Stimulated activated memory B cell treated with anti-CD40 and anti-IgM and Interleukin-4, amounts not matched to agents 10 μg/mL and 1 μg/mL and 100 μg/mL, for 72 hours (primary cell): ENCODE measurements at regions not wholly inside any gene's neighbourhood (a gene's known extent, or its start where the extent isn't known, plus 50 kb on each side); places are given as distances from the start of the nearest gene placed in this dataset.

Experiments used
- ATAC-seq: fragments of 150-1000 bp; cut with Tn5 transposase; 2 replicates; pipeline ENCODE4 v1.10.0; 2021
- H3K27ac Mint-ChIP-seq: one replicate; pipeline ENCODE4 v1.8.0; 2022; ENCODE audit warnings: mild to moderate bottlenecking, mixed read lengths
- H3K27me3 Mint-ChIP-seq: one replicate; pipeline ENCODE4 v1.8.0; 2022; ENCODE audit warnings: mixed read lengths
- H3K36me3 Mint-ChIP-seq: one replicate; pipeline ENCODE4 v1.8.0; 2022; ENCODE audit warnings: mixed read lengths
- H3K4me1 Mint-ChIP-seq: one replicate; pipeline ENCODE4 v1.8.0; 2022; ENCODE audit warnings: mixed read lengths
- H3K4me3 Mint-ChIP-seq: one replicate; pipeline ENCODE4 v1.8.0; 2022; ENCODE audit warnings: mild to moderate bottlenecking, moderate library complexity, mixed read lengths
- H3K9me3 Mint-ChIP-seq: one replicate; pipeline ENCODE4 v1.8.0; 2022; ENCODE audit warnings: mixed read lengths

DNA sequence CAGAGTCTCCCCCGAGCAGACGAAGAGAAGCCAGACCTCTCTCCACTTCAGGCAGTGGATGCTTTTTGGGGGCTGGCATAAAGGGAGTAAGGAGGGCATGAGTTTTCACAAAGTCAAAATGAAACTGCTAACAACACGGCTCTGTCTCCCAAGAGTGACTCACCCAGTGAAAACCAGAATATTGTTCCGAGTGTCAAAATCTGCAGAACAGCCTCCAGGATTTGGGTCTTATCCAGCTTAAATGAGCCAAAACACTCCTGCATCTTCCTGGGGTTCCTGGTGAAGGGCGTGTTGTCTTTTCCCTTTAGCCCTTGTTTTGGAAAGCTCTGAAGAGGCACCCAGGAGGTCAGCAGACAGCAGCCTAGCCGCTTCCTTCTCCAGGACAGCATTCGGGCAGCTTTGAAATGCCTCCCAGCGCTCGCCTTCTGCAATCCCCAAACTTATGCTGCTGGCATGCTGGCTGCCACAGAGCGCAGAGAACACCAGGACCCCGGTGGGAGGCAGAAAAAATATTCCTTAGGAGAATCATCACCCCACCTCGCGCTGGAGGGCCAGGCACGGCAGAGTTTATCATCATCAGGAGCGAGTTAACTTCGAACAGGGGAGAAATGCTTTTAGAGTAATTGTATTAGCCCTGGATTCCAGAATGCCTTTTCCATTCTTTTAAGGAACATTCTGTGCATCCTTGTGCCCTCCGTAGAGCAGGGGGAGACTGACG, 117.7 kb upstream of the NCOR2 start:
- peaks cover 45% of the 10 kb centered on the region for H3K4me1 Mint-ChIP-seq
- ATAC-seq: peak; percentile 14
- no peak overlapping the region for H3K27ac Mint-ChIP-seq
- no peak overlapping the region for H3K4me3 Mint-ChIP-seq
- H3K9me3 Mint-ChIP-seq: peaks cover 3% of the 10 kb centered on the region
- peaks cover 12% of the 10 kb centered on the region for H3K36me3 Mint-ChIP-seq
- H3K27me3 Mint-ChIP-seq: peaks cover 78% of the 10 kb centered on the region

DNA sequence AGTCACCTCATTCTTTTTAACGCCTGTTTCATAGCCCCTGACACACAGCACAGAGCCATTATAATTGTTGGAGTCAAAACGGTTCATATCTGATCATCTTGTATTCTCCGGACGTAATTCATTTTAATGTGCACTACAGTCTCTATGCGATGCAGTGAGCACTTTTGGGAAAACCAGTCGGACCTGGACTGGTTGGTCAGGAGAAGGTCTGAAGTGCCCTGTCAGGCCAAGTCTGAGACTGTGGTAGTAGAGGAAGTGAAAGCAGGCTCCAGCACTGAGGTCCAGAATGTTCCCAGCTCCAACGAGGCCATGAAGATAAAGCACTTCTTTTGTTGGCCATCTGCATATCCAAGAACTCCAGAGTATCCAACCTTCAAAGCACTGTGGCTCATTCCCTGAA, 117.1 kb upstream of the NCOR2 start:
- peaks cover 45% of the 10 kb centered on the region for H3K4me1 Mint-ChIP-seq
- peak; percentile 12 for ATAC-seq
- H3K27me3 Mint-ChIP-seq: peaks cover 71% of the 10 kb centered on the region
- no peak overlapping the region for H3K27ac Mint-ChIP-seq
- peaks cover 12% of the 10 kb centered on the region for H3K36me3 Mint-ChIP-seq
- H3K4me3 Mint-ChIP-seq: no peak overlapping the region
- H3K9me3 Mint-ChIP-seq: peaks cover 3% of the 10 kb centered on the region

DNA sequence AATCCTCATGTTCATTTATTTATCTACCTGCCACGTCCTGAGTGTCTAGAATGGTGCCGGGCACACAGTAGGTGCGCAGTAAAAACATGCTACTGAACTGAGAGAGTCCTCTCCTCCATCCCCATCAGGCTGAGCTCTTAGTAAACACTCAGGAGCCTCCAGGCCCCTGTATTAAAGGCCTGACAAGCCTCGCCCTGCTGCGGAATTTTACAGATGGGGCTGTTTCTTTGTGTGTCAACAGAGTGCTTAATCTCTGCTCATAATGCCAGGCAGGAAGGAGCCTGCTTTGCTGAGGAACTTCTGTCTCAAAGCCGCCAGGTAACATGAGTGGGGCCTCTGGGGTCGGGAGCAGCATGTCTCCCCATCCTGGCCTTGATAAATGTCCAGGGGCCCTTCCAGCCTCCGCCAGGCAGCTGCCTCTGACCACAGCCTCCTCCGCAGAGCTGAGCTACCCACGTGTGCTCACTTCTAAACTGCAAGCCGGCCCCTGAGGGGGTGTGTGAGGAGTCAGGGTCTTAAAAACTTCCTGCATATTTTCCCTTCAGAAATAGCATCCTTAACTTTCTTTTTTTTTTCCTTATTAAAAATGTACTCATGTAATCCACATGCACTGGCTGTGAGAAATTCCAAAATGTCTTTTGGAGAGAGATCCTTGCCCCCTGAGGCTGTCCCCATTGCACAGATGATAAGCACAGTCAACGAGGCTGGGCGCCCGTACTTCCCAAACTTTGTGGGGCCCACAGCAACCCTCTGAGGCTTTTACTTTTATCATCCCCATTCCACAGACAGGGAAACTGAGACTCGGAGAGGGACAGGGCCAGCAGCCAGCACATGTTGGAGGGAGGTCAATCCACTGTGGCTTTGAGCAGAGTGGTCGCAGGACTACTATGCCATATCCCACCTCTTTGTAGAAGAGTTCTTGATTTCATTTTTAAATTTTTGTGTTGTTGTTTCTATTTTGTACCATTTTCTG, 116.0 kb upstream of the NCOR2 start:
- ATAC-seq: no peak
- Mint-ChIP-seq H3K27ac (no peak overlapping the region), H3K4me3 (no peak overlapping the region), H3K27me3 (peaks cover 62% of the 10 kb centered on the region), H3K36me3 (peaks cover 6% of the 10 kb centered on the region), H3K9me3 (peaks cover 3% of the 10 kb centered on the region), H3K4me1 (peaks cover 41% of the 10 kb centered on the region)

DNA sequence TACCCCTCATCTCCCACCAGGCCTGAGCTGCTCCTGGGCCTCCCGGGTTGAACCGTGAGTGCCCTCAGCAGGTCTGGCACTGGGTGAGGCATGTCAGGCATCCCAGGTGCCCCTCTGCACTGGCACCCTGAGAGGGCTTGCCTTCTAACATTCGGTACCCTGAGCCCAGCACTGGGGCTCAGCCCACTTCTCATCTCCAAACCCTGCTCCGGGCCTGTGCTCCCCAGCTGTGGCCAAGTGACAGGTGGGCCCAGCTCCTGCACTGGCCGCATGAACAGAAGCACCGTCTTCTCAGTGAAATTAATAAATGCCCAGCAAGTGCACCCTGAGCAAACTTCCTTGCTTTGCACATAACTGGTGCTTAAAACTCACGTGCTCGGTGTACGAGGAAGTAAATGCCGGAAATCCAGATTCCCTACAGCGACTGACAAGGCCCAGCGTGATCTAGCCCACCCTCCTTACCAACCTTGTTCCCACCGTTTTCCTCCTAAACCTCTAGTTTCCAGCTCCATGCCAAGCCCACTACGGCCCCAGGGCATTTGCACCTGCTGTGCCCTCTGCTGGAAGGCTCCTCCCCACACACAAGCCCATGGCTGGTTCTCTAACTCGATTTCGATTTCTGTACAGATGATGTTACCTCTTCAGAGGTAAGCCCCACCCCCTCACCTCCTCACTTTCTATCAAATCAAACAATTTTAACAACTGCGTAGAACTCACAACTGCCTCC, 115.2 kb upstream of the NCOR2 start:
- H3K36me3 Mint-ChIP-seq: peaks cover 4% of the 10 kb centered on the region
- peaks cover 32% of the 10 kb centered on the region for H3K4me1 Mint-ChIP-seq
- H3K27me3 Mint-ChIP-seq: peaks cover 53% of the 10 kb centered on the region
- H3K27ac Mint-ChIP-seq: no peak overlapping the region
- ATAC-seq: no peak
- peaks cover 3% of the 10 kb centered on the region for H3K9me3 Mint-ChIP-seq
- H3K4me3 Mint-ChIP-seq: no peak overlapping the region

DNA sequence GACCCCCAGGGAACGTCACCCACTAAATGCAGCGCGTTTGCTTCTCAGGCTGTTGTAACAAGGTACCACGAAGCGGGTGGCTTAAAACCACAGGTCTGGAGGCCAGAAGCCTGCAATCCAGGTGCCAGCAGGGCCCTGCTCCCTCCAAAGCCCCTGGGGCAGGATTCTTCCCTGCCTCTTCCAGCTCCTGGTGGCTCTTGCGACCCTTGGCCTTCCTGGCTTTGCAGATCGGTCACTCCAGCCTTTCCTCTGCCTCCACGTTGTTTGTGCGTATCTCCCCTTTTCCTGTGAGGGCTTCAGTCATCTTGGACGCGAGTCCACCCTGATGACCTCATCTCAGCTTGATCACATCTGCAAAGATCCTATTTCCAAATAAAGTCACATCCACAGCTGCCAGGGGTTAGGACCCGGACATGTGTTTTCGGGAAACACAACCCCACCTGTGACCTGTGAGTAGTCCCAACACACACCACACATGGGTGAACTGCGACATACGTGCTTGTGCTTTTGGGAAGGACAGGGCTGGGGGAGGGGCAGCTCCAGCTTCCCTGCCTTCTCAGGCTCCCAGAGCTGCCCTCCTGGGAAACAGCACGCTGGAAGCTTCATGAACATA, 114.5 kb upstream of the NCOR2 start:
- Mint-ChIP-seq H3K4me3 (no peak overlapping the region), H3K9me3 (no peaks in the 10 kb centered on the region), H3K4me1 (peaks cover 26% of the 10 kb centered on the region), H3K36me3 (peaks cover 1% of the 10 kb centered on the region), H3K27me3 (peaks cover 46% of the 10 kb centered on the region), H3K27ac (no peak overlapping the region)
- ATAC-seq: no peak

DNA sequence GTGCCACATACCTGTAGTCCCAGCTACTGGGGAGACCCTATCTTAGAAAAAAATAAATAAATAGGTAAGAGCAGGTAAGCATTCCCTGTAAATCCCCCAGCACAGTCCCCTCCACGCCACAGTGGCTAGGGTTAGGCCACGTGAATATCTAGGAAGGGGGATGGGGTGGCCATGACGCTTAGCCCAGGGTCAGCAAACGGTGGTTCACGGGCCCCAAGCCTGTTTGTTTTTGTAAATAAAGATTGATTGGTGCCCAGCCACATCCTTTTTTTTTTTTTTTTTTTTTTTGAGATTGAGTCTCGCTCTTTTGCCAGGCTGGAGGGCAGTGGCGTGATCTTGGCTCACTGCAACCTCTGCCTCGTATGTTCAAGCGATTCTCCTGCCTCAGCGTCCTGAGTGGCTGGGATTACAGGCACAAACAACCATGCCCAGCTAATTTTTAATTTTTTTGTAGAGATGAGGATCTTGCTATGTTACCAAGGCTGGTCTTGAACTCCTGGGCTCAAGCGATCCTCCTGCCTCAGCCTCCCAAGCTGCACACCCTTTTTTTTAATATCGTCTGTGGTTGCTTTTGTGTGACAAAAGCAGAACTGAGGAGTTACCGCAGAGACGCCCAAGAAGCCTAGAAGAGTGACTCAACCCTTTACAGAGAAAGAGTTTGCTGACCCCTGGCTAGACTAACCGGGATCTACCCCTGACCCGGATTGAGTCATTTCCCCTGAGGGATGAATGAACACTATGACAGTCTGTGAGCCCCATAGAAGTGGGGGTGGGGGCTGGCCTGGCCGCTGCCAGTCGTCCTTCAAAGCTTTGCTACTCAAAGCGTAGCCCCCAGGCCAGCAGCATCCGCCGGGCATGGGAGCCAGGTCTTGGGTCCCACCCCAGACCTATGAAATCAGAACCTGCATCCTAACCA, 113.7 kb upstream of the NCOR2 start:
- peaks cover 41% of the 10 kb centered on the region for H3K27me3 Mint-ChIP-seq
- H3K9me3 Mint-ChIP-seq: no peaks in the 10 kb centered on the region
- no peak overlapping the region for H3K27ac Mint-ChIP-seq
- peaks cover 30% of the 10 kb centered on the region for H3K4me1 Mint-ChIP-seq
- H3K36me3 Mint-ChIP-seq: no peaks in the 10 kb centered on the region
- ATAC-seq: peak; percentile 85
- H3K4me3 Mint-ChIP-seq: no peak overlapping the region

DNA sequence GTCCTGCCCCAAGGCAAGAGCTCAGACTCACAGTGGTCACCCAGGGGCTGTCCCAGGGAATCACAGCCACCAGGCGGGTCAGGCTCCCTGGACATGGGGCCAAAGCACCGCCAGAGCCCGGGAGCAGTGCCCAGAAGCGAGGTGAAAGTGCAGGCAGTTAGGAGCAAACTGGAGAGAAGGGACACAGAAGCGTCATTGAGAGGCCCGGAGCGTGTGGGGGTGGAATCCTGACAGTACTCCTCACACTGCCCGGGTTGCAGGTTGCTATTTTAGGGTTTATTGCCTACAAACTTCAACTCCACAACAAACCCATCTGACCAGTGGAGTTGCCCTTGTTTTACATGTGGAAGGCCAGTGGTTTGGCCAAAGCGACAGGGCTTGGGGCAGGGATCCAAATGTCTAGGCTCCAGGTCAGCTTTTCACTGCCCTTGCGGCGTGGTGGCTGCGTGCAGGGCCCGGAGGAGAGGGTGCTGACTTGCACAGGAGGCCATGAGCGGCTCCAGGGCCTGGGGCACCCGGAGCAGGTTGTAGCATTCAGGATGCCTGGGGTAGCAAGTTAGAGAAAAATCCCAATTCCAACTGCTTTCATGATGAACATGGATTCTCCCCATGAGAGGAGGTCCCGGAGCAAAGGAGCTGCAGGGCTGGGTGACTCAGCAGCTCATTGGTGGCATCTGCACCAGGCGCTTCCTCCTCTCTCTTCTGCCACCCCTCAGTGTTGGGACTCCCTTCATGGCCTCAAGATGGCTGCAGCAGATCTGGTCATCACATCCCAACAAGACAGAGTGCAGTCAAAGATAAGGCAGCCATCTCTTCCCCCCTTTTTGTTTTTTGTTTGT, 112.3 kb upstream of the NCOR2 start:
- H3K36me3 Mint-ChIP-seq: no peaks in the 10 kb centered on the region
- no peak overlapping the region for H3K27ac Mint-ChIP-seq
- H3K4me1 Mint-ChIP-seq: peaks cover 23% of the 10 kb centered on the region
- no peak overlapping the region for H3K4me3 Mint-ChIP-seq
- H3K27me3 Mint-ChIP-seq: peaks cover 34% of the 10 kb centered on the region
- no peaks in the 10 kb centered on the region for H3K9me3 Mint-ChIP-seq
- ATAC-seq: no peak

DNA sequence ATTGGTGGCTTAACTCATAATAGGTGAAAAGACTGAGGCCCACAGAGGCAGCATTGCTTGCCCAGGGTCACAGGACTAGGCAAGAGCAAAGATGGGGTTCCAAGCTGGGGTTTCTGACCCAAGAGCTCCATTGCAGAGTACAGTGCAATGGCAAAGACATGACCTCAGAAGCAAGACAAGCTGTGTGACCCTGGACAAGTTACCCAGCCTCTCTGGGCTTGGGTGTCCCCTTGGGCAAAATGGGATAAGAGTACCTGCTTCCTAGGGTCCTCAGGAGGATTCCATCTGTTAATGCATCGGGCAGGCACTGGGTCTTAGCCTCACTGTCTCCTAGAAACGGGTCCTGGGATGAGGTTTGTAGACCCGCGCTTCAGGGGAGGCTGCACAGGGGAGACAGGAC, 111.6 kb upstream of the NCOR2 start:
- ATAC-seq: no peak
- no peaks in the 10 kb centered on the region for H3K36me3 Mint-ChIP-seq
- H3K27ac Mint-ChIP-seq: no peak overlapping the region
- no peak overlapping the region for H3K4me3 Mint-ChIP-seq
- peaks cover 29% of the 10 kb centered on the region for H3K27me3 Mint-ChIP-seq
- H3K9me3 Mint-ChIP-seq: no peaks in the 10 kb centered on the region
- H3K4me1 Mint-ChIP-seq: peaks cover 17% of the 10 kb centered on the region

DNA sequence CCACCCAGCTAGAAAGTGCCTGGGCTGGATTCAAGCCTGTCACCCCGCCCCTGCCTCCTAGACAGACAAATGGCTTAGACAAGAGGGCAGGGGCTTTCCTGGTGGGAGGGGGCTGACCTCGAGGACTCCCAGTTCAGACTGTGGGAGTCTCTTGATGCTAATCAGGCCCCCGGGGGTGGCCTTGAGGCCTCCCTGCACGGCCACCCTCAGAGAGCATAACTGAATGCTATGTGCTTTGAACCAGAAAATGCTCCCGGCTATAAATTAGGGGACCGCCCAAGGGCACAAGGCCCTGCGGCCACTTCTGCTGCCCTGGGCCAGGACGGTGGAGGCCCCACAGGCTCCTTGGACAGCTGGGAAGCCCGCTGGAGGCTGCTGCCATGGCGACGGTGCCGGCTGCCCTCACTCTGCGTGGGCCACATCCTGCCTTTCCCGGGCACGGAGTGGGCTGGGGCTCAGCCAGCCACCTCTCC, 111.0 kb upstream of the NCOR2 start:
- no peak for ATAC-seq
- peaks cover 17% of the 10 kb centered on the region for H3K4me1 Mint-ChIP-seq
- H3K36me3 Mint-ChIP-seq: no peaks in the 10 kb centered on the region
- no peak overlapping the region for H3K27ac Mint-ChIP-seq
- no peak overlapping the region for H3K4me3 Mint-ChIP-seq
- no peaks in the 10 kb centered on the region for H3K9me3 Mint-ChIP-seq
- peaks cover 23% of the 10 kb centered on the region for H3K27me3 Mint-ChIP-seq

DNA sequence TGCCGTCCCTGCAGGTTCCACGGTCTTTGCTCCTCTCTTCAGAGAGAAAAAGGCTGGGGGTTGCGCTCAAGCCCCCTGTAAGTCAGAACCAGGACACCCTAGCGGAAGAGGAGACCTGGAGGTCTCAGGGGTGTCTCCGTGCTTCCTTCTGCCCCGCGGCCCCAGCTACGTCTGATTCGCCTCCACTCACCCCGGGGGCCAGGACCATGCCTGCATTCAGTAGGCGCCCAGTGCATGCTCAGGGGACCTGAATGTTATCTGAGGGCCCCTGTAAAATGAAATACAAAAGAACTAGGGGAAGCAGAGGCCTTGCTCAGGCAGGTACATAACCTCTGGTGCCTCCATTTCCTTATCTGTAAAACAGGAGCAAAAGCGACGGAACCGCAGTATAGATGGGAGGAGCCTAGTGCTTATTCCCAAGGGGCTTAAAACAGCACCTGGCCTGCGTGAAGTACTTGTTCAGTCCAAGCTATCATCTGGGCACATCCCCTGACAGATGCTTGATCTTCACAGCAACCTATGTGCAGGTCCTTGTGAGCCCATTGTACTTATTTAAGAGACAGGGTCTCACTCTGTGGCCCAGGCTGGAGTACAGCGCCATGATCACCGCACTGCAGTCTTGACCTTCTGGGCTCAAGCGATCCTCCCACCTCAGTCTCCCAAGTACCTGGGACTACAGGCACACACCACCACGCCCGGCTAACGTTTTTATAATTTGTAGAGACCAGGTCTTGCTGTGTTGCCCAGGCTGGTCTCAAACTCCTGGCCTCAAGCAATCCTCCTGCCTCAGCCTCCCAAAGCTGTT, 110.3 kb upstream of the NCOR2 start:
- no peaks in the 10 kb centered on the region for H3K36me3 Mint-ChIP-seq
- H3K9me3 Mint-ChIP-seq: no peaks in the 10 kb centered on the region
- H3K27me3 Mint-ChIP-seq: peaks cover 16% of the 10 kb centered on the region
- H3K4me3 Mint-ChIP-seq: no peak overlapping the region
- no peak for ATAC-seq
- peaks cover 17% of the 10 kb centered on the region for H3K4me1 Mint-ChIP-seq
- H3K27ac Mint-ChIP-seq: no peak overlapping the region

DNA sequence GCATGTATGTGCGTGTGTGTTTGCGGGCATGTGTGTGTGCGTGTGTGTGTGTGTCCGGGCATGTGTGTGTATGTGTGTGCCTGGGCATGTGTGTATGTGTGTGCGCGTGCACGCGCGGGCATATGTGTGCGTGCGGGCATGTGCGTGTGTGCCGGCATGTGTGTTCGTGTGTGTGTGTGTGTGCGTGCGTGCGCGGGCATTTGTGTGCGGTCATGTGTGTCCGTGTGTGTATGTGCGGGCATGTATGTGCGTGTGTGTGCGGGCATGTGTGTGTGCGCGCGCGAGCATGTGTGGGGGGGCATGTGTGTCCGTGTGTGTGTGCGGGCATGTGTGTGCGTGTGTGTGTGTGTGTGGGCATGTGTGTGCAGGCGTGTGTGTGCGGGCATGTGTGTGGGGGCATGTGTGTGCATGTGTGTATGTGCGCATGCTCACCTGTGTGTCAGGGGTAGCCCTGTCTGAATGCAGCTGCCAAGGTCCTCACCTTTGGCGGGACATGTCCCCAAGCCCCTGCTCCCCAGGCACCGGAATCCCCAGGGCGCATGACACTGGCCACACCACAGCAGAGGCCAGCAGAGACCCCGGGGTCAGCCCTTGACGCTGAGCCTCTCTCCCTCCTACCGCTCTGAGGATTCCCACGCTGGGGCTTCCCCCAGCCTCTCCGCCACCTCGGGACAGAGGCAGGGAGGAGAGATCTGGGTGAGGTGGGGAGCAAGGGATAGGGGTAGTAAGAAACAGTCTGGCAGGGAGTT, 109.5 kb upstream of the NCOR2 start:
- Mint-ChIP-seq H3K27ac (no peak overlapping the region), H3K9me3 (no peaks in the 10 kb centered on the region)

More for the DNA sequence above, 109.5 kb upstream of the NCOR2 start:
- H3K36me3 Mint-ChIP-seq: no peaks in the 10 kb centered on the region
- ATAC-seq: no peak
- peaks cover 8% of the 10 kb centered on the region for H3K27me3 Mint-ChIP-seq
- H3K4me1 Mint-ChIP-seq: peaks cover 14% of the 10 kb centered on the region
- H3K4me3 Mint-ChIP-seq: no peak overlapping the region
